ENCODE measurements at regions not wholly inside any gene's neighbourhood (a gene's known extent, or its start where the extent isn't known, plus 50 kb on each side); places are given as distances from the start of the nearest gene placed in this dataset.
"Not testable (repeated sequence)": the region's sequence is repeated elsewhere in the genome, so short reads cannot be mapped to it uniquely, and the experiment has no call there.

DNA sequence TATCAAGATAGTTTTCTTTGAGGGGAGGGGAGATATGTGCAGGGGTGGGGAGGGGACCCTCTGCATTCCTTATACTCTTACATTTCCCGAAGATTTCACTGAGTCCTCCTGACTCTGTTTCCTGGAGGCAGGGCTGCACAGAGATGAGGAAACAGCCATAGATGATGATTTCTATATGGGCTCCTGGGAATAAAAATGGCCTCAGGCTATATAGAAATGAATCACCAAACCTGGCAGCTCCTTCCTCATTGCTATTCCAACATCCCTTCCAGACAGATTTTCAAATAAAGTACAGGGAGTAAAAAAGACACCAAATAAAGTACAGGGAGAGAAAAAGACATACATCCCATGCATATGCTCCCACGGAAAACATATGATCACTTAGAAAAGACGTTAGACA is 474.8 kb upstream of the RAB6C start:
- no peak for DNase-seq (ENCODE audit: low read depth in 2 of 2)

DNA sequence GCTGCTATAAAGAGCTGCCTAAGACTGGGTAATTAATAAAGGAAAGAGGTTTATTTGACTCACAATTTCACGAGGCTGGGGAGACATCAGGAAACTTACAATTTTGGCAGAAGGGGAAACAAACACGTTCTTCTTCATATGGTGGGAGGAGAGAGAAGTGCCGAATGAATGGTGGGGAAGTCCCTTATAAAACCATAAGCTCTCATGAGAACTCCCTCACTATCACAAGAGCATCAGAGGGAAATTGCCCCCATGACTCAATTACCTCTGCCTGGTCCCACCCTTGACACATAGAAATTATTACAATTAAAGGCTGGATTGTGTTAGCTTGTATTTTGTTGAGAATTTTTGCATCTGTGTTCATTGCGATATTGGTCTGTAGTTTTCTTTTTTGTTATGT is 460.5 kb upstream of the RAB6C start:
- DNase-seq (ENCODE audit: low read depth in 2 of 2): no peak

DNA sequence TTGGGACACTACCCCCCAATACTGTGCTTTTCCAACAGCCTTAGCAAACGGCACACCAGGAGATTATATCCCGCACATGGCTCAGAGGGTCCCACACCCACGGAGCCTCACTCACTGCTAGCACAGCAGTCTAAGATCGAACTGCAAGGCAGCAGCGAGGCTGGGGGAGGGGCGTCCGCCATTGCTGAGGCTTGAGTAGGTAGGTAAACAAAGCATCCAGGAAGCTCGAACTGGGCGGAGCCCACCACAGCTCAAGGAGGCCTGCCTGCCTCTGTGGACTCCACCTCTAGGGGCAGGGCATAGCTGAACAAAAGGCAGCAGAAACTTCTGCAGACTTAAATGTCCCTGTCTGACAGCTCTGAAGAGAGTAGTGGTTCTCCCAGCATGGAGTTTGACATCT is 447.3 kb upstream of the RAB6C start:
- DNase-seq (ENCODE audit: low read depth in 2 of 2): not testable (repeated sequence)

DNA sequence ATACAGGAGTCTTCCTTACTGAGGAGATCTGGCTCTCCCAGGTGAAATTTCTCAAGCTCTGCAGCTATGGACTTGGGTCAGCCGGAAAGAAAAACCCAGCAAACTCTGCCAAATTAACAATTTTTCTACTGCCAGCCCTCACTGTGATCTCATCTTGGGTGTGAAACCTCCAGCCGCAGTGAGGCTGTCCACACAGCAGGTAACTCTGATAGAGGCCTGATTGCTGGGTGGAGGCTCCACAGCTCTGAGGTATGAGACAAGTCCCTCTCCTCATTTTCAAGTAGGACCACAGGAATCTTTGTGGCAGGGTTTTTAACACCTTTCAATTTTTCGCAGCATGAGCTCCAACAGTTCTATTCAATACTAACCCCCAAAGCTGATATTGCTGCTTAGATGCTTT is 430.6 kb upstream of the RAB6C start:
- no peak for DNase-seq (ENCODE audit: low read depth in 2 of 2)

DNA sequence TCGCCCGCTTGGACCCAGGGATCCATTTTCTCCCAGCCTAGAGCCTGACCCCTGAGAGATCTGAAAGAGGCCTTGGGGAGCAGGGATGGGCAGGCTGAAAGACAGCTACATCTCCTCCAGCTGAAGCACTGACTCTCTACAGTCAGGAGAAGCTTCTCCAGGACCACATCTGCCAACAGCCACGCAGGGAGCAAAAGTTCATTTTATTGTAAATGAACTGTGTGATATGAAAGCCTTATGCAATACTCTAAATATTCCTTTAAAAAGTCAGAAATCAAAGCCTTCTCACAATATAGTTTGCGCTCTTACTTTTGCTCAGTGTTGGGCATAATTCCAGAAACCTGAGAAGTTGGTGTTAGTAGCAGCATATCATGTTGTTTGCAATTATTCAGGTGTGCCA is 428.9 kb upstream of the RAB6C start:
- DNase-seq (ENCODE audit: low read depth in 2 of 2): no peak

DNA sequence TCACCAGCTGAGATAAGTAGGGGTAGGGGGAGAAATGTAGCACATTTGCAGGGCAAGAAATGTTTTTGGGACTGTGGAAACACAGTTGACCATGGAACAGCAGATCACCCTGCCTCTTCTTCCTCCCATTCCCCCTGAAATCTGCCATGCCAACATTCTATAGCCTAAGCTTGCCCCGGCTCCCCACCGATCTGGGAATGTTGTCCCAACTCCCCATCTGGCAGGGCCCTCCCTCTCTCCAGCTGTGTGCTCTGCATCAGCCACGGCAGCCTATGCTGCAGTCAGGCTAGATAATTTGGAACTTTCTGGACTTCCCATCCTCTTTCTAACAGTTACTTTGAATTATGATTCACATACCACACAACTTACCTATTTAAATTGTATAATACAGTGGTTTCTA is 425.1 kb upstream of the RAB6C start:
- DNase-seq (ENCODE audit: low read depth in 2 of 2): no peak

DNA sequence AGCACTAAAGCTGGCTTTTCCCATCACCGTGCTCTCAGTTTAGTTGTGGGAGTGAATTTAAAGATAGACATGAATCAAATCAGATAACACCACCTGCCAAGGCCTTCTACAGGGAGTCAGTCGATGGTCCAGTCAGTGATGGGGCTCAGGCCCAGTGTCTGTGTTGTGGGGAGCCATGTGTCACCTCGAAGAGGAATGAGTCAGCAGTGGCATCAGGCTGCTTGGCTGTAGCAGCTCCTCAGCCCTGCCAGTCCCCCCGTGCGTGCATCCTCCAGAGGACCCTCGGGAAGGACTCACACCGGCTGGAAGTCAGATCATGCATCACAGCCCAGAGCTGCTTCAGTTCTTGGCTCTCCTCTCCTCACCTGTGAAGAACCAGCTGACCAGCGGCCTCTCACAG is 420.4 kb upstream of the RAB6C start:
- DNase-seq (ENCODE audit: low read depth in 2 of 2): no peak

DNA sequence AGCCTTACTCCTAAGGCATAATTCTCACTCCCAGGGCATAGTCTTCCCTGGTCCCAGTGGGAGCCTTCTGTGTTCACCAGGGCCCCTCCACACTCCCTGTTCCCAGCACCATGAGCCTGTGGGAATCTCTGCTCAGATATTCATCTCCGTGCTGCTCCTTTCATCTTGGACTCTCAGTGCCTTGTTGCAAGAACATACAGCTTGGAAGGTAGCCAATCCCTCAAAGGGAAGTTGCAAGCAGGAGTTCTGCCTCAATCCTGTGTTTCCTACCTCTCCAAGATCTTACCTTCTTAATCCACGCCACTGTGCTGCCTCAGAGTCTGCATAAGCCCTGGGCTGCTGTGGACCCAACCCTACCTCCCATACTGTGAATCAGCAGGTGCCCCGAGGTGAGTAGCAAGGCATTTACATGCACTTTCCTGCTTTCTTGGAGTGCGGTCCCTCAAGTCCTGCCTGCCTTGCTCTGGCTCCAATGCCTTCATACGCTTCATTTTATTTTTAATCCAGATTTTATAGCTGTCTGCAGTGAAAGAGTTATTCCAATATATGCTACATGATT is 413.8 kb upstream of the RAB6C start:
- DNase-seq (ENCODE audit: low read depth in 2 of 2): no peak

DNA sequence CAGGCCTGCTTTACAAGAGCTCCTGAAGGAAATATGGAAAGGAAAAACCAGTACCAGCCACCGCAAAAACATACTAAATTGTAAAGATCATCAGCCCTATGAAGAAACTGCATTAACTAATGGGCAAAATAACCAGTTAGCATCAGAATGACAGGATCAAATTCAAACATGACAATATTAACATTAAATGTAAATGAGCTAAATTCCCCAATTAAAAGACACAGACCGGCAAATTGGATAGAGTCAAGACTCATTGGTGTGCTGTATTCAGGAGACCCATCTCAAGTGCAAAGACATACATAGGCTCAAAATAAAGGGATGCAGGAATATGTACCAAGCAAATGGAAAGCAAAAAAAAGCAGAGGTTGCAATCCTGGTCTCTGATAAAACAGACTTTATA is 408.7 kb upstream of the RAB6C start:
- DNase-seq (ENCODE audit: low read depth in 2 of 2): not testable (repeated sequence)

DNA sequence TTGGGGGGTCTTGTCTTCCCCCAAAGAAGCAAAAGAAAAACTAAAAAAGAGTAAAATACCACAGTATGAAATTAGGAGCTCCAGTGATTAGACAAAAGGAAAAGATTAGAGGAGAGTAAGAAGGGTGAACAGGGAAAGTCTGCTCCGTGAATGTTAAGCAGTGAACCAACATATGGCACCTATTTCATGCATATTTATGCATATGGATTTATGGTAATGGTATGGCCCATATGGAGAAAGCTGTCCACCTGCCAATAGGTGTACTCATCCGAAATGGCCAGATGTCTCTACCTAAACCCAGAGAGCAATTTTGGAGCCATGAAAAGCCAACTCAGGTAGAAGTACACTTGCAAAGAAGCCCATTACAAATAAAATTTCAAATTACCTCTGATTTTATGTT is 404.0 kb upstream of the RAB6C start:
- DNase-seq (ENCODE audit: low read depth in 2 of 2): no peak

DNA sequence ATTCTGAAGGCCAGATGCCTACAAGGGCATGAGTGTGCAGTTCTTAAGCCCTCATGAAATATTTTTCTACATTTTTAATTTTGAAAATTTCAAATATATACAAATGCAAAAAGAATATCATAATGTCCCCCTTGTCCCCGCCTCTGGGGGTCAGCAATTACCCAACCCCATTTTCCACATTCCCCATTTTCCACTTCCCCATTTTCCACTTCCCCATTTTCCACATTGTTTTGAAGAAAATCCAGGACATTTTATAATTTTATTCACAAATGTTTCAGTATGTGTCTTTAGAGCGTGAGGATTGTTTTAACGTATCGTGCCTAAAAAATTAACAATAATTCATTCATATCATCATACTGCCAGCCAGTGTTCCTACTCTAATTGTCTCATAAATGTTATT is 403.6 kb upstream of the RAB6C start:
- DNase-seq (ENCODE audit: low read depth in 2 of 2): no peak

DNA sequence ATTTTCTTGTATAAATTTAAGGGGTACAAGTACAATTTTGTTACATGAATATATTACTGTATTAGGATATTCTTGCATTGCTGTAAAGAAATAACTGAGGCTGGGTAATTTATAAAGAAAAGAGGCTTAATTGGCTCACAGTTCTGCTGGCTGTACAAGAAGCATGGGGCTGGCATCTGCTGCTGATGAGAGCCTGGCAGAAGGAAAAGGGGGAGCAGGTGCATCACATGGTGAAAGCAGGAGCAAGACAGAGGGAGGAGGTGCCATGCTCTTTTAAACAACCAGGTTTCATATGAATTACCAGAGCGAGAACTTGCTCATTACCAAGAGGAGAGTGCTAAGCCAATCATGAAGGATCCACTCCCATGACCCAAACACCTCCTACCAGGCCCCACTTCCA is 399.5 kb upstream of the RAB6C start:
- DNase-seq (ENCODE audit: low read depth in 2 of 2): no peak

DNA sequence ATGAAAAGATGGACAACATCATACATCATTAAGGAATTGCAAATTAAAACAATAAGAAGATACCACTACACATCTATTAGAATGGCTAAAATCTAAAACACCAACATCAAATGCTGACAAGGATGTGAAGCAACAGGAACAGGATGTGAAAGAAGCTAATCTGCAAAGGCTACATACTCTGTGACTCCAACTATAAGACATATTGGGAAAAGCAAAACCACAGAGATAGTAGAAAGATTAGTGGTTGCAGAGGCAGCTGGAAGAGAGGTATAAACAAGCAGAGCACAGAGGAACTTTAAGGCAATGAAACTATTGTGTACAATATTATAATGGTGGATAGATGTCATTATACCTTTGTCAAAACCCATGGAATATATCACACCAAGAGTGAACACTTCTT is 393.7 kb upstream of the RAB6C start:
- no peak for DNase-seq (ENCODE audit: low read depth in 2 of 2)

DNA sequence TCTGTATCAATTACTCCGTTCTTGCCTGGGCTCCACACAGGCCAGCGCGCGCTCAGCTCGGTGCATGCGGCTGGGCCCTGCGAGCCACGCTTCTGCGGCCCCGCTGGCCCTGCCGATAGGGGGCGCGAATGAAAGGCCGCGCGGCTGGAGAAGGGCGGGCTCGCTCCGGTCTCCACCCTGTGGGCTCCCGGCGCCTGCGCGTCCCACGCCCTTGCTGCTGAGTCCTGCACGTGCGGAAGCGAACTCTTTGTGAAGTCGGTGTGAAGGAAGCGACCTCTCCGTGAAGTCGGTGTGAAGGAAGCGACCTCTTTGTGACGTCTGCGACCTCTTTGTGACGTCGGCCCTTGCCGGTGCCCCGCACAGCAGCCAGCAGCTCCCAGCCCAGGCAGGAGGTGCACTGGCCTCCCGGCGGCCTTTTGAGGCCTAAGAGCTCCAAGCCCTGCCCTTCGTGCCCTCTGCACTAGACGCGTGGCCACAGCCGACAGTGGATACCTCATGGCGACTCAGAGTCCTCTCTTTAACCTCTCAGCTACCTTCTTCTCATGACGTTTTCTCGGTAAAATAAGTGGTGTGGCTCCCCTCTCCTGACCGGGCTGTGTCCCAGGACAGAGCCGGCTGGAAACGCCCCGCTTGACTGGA is 391.9 kb upstream of the RAB6C start:
- no peak for DNase-seq (ENCODE audit: low read depth in 2 of 2)

DNA sequence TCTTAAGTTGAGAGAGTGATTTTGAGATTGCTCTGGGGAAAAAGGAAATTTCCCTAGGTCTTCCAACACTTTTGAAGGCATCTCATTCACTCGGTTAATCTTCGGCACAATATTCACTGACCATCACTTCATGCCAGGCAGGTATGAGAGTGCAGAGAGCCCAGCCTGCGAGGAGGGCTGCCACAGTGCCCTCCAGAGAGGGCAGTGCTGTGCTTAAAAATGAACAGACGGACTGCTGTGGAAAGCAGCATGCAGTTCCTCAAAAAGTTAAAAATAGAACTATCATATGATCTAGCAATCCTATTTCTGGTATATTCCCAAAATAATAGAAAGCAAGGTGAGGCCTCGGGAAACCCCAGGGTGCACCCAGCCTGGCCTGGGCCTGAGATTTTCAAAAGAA is 374.9 kb upstream of the RAB6C start:
- no peak for DNase-seq (ENCODE audit: low read depth in 2 of 2)

DNA sequence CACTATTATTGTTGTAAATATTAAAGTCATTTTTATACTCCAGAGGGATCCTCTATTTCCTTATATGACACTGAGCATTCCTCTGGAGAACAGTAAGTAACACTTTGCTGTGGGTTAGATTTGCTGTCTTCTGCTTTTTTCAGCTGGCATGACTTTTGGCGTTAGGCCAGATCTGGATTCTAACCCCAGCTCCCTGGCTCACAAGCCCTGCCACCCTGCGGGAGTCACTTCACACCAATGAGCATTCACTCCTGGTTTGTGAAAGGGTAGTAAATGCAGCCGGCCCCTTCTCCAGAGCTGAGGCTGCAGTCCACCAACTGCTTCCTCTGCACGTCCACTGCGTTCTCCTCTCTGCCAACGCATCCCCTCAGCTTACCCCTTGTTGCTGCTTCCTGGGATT is 373.8 kb upstream of the RAB6C start:
- DNase-seq (ENCODE audit: low read depth in 2 of 2): no peak

DNA sequence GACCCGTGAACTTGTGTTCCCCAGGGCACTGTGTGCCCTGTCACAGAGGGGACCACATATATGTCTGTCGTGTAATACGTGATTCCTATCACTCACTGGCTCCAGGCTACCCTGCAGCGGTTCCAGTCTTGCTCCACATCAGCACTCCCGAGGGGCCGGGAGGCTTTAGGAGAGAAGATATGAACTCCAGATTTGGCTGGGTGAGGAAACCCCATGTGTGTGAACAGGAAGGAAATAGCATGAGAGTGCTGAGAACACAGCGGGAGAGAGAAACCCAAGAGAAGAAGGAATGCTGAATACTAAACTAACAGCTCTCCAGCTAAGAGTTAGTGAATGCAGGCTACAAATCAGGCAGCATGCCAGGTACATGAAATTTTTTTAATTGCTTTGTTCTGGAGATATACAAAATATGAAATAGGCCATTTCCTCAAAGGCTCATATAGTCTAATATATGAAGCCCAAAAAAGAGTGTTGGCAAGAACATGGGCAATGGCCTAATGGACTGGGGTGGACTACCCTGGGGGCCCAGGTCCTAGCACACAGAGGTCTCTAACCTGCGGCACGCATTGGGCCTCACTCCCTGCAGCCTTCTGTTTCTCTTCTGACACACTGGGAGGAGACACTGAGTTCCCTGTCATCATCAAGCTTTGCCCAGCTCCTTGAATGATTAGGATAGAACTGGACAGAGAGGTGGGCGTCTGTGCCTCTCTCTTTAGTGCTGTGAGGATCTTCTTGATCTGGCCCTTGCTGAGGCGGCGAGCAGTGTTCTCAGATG is 372.8 kb upstream of the RAB6C start:
- DNase-seq (ENCODE audit: low read depth in 2 of 2): no peak

DNA sequence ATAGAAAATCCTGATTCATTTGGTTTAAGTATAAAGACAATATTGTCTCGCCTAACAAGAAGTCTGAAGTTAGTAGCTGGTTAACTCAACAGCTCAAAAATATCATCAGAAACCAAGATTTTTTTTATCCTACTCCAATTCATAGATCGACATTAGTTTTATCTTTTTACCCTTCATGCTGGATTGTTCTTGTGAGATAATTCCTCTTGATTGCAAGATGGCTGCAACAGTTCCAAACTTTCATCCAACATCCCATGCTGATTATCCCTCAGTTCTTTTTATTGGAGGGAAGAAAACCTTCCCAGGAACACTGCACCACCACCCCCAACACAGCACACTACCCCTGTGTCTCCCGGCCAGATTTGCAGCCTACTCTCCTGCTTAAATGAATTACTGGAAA is 370.2 kb upstream of the RAB6C start:
- no peak for DNase-seq (ENCODE audit: low read depth in 2 of 2)

DNA sequence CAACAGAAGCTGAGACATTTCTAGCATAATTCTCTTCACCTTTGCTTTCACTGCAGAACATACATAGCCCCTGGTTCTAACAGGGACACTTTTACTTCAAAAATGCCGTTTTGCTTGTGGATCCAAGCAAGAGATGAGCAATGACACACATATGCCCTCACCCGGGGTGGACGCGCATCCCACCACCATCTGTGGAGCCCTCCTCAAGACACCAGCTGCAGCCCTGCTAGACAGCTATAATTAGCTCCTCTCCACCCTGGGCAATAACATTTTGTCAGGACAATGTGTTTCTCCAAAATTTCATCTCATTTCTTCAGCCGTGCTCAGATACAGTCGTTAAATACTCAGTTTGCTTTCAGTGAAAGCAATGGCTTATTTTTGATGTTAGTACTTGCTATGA is 368.7 kb upstream of the RAB6C start:
- DNase-seq (ENCODE audit: low read depth in 2 of 2): no peak

DNA sequence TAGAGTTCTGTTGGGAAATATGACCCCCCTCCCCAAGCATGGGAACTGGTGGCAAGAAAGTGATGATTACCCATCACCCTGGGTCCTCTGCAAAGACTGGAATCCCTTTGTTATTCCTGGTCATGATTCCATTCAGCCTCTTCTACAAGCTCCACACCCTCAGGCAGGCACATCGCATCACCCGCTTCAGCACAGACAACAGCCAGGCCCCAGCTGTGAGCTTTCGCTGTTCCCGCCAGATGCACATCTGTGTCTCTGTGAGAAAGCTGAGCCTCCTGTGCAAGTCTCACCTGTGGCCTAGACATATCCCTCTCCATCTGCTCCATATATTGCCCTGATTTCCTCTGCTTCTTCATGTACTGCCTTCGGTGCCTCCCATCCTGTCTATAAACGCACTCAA is 368.0 kb upstream of the RAB6C start:
- DNase-seq (ENCODE audit: low read depth in 2 of 2): no peak

DNA sequence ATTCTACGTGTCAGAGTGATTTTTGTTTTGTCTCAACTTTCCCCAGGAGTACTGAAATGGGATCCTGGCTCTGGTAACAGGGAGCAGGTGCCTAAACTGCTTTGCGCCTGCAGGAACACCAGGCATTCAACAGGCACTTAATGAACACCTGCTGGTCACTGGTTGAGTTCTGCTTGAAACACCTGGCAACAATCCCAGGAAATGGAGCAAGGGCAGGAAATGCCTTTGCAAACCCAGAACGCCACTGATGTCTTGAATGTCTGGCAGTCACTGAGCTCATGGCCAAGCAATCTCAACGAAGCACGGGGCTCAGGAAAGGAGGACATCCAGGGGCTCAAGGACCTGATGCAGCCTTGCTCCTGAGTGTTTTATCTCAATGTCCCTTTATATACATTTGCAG is 360.0 kb upstream of the RAB6C start:
- no peak for DNase-seq (ENCODE audit: low read depth in 2 of 2)

DNA sequence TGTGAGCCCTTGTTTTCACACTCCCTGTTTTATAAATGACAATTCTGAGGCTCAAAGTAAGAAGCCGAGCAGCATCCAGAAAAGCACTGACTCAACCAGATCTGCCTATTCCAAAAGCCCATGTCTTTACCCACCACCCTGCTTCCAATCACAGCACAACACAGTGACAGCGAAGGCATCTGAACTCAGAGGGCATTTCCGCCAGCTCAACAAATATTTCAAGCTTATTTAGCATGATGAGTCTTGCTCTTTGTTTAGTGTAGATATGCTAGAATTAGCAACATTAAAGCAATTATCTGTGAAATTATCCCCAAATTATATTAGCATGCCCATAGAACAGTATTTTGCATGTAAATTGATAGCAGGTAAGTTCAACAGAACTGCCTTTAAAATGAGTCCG is 359.1 kb upstream of the RAB6C start:
- DNase-seq (ENCODE audit: low read depth in 2 of 2): no peak

DNA sequence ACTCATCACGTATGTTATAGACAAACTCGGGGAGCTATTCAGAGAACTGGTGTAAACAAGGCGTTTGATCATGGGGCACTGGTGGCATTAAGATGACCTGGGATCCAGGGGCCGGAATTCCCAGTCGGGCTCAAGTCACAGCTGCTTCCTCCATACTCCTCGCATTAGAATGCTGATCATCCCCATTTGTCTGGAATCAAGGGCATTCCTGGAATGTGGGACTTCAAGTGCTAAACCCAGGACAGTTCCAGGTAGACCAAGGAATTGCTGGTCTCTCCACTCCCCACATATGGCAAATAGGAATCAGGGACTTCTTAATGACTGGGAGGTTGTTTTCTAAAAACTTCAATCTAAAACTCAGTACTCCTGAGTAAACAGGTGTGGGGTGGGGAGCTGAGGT is 355.7 kb upstream of the RAB6C start:
- DNase-seq (ENCODE audit: low read depth in 2 of 2): no peak

DNA sequence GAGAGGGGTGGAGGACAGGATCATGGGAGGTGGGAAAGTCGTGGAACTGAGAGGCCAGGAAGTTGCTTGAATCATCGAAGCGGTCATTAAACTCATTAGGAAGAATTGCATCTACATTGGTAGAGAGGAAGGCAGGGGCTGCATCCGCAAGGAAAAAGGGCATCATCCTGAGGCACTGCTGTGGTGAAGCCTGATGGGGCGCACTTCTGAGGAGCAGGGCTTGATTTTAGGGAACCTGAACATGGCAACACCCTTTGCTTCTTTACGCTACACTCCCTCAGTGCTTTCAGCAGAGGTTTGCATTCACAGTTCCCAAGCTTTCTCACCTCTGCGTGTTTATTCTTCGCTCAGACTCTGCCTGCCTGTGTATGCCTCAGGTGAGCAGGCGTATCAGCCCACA is 352.0 kb upstream of the RAB6C start:
- no peak for DNase-seq (ENCODE audit: low read depth in 2 of 2)
